Neural cell (in vitro differentiated cells): ENCODE measurements at regions not wholly inside any gene's neighbourhood (a gene's known extent, or its start where the extent isn't known, plus 50 kb on each side); places are given as distances from the start of the nearest gene placed in this dataset.

Source experiments
- H2AFZ ChIP-seq: fragments of 200-600, 300-800 bp; sonication (generic), shearing (Covaris generic); 2 replicates; pipeline ENCODE4 v1.6.0; 2014; ENCODE audit warnings: low read depth, mild to moderate bottlenecking, antibody characterized with exemption, low read length, moderate library complexity
- H3F3A ChIP-seq: fragments of 200-600 bp; shearing (Covaris generic); 2 replicates; pipeline ENCODE4 v1.6.1; 2016; ENCODE audit warnings: mild to moderate bottlenecking, moderate library complexity, mixed read lengths, antibody characterized with exemption, low read length; ENCODE audit not compliant: insufficient read depth, poor library complexity, severe bottlenecking
- H3K27ac ChIP-seq: fragments of 200-600, 300-800 bp; sonication (generic), shearing (Covaris generic); 2 replicates; pipeline ENCODE4 v1.5.1; 2014; ENCODE audit warnings: mild to moderate bottlenecking, low read length, moderate library complexity
- H3K27me3 ChIP-seq: fragments of 300-800, 200-600 bp; sonication (generic), shearing (Covaris generic); 2 replicates; pipeline ENCODE4 v1.6.0; 2014; ENCODE audit warnings: mild to moderate bottlenecking, low read depth, low read length, moderate library complexity; ENCODE audit not compliant: insufficient read depth
- H3K36me3 ChIP-seq: fragments of 300-800, 200-600 bp; sonication (generic), shearing (Covaris generic); 2 replicates; pipeline ENCODE4 v1.5.1; 2014; ENCODE audit warnings: mild to moderate bottlenecking, antibody characterized with exemption, low read length, moderate library complexity; ENCODE audit not compliant: insufficient read depth
- H3K4me2 ChIP-seq: fragments of 300-800, 200-600 bp; sonication (generic), shearing (Covaris generic); 2 replicates; pipeline ENCODE4 v1.6.0; 2014; ENCODE audit warnings: mild to moderate bottlenecking, low read length
- H3K4me3 ChIP-seq: fragments of 300-800, 200-600 bp; sonication (generic), shearing (Covaris generic); 2 replicates; pipeline ENCODE4 v1.5.1; 2014; ENCODE audit warnings: mild to moderate bottlenecking, low read length, moderate library complexity
- H3K79me2 ChIP-seq: fragments of 200-600 bp; shearing (Covaris generic); replicated peaks from 2 replicates; pipeline ENCODE4 v1.6.0; 2014; ENCODE audit warnings: mild to moderate bottlenecking, low read length, moderate library complexity; ENCODE audit not compliant: insufficient read depth
- H3K9ac ChIP-seq: fragments of 300-800, 200-600 bp; sonication (generic), shearing (Covaris generic); 2 replicates; pipeline ENCODE4 v1.6.1; 2016; ENCODE audit warnings: mild to moderate bottlenecking, low read length, mixed read lengths
- H3K9me2 ChIP-seq: fragments of 200-600 bp; shearing (Covaris generic); 2 replicates; pipeline ENCODE4 v1.6.1; 2016; ENCODE audit warnings: mild to moderate bottlenecking, low read length, mixed read lengths; ENCODE audit not compliant: insufficient read depth
- H3K9me3 ChIP-seq: fragments of 200-600, 300-800 bp; sonication (generic), shearing (Covaris generic); 2 replicates; pipeline ENCODE4 v1.6.1; 2016; ENCODE audit warnings: mild to moderate bottlenecking, mixed run types, low read length, moderate library complexity, mixed read lengths
- H4K20me1 ChIP-seq: fragments of 200-600 bp; shearing (Covaris generic); 2 replicates; pipeline ENCODE4 v1.6.1; 2016; ENCODE audit warnings: mild to moderate bottlenecking, mixed run types; ENCODE audit not compliant: insufficient read depth
- EP300 ChIP-seq: fragments of 450-650 bp; conservative IDR thresholded peaks from 2 replicates; pipeline ENCODE4 v1.6.1; 2014; ENCODE audit warnings: antibody characterized with exemption, mild to moderate bottlenecking, moderate library complexity; ENCODE audit not compliant: poor library complexity, severe bottlenecking
- EZH2 ChIP-seq: fragments of 200-600, 300-800 bp; shearing (Covaris generic), sonication (generic); IDR thresholded peaks from 2 replicates; pipeline ENCODE4 v1.6.1; 2014; ENCODE audit warnings: antibody characterized with exemption, low read length, borderline replicate concordance, mild to moderate bottlenecking; ENCODE audit not compliant: insufficient read depth, poor library complexity, severe bottlenecking
- MXI1 ChIP-seq: fragments of 450-650 bp; conservative IDR thresholded peaks from 2 replicates; pipeline ENCODE4 v1.6.1; 2014; ENCODE audit warnings: antibody characterized with exemption, mild to moderate bottlenecking; ENCODE audit not compliant: poor library complexity, severe bottlenecking
- POLR2AphosphoS5 ChIP-seq: IDR thresholded peaks from 2 replicates; pipeline ENCODE4 v1.6.1; 2012
- RAD21 ChIP-seq: fragments of 450-650 bp; conservative IDR thresholded peaks from 2 replicates; pipeline ENCODE4 v1.6.1; 2014; ENCODE audit warnings: antibody characterized with exemption, mild to moderate bottlenecking, moderate library complexity
- SMC3 ChIP-seq: fragments of 450-650 bp; conservative IDR thresholded peaks from 2 replicates; pipeline ENCODE4 v1.6.1; 2014; ENCODE audit warnings: antibody characterized with exemption, mild to moderate bottlenecking, moderate library complexity; ENCODE audit not compliant: poor library complexity
- TAF1 ChIP-seq: IDR thresholded peaks from 2 replicates; pipeline ENCODE4 v1.6.1; 2012; ENCODE audit warnings: low read depth
- TF ChIP-seq, protein P1 (sequence below): IDR thresholded peaks from 2 replicates; pipeline ENCODE4 v1.6.1; 2012; ENCODE audit warnings: borderline replicate concordance
- TF ChIP-seq, protein P2 (sequence below): fragments of 450-650 bp; IDR thresholded peaks from 2 replicates; pipeline ENCODE4 v1.5.1; 2014; ENCODE audit warnings: antibody characterized with exemption, mild to moderate bottlenecking, moderate library complexity; ENCODE audit not compliant: poor library complexity, severe bottlenecking

DNA sequence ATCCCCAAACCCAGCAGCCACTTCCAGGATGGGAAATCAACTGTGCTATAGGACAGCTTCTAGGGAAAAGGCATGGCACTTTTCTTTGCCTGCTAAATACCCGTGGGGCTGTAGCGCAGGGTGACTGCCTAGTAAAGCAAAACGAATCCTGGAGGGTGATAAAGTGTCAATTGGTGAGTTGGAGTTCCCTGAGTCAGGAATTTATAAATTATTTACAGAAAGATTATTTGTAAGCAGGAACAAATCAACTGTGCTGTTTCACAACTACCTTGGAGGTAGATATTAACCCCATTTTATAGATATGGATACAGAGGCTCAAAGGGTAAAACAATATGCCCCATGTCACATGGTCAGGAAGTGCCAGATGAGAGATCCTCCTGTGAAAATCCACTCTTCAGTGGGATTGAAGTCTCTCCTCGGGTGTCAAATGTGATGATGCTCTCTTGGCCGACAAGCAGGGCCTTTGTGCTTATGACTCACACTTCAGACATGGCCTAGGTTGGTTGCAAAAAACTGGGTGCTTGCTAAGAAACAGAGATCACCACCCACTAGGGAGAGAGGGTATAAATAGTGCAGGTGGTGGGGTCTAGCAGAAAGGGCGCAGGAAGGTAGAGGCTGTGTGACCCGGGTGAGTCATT, 383.2 kb upstream of the ZMIZ1 start:
- Histone ChIP-seq H3K9me3 (no peaks in the 10 kb centered on the region), H2AFZ (peak overlapping the region; percentile 57), H4K20me1 (no peaks in the 10 kb centered on the region), H3K9ac (peak overlapping the region; percentile 62), H3K79me2 (no peaks in the 10 kb centered on the region), H3K27ac (peak overlapping the region; percentile 71), H3K4me2 (no peak overlapping the region), H3K27me3 (no peaks in the 10 kb centered on the region), H3K4me3 (no peak overlapping the region), H3K36me3 (no peaks in the 10 kb centered on the region), H3K9me2 (no peaks in the 10 kb centered on the region), H3F3A (peaks cover 7% of the 10 kb centered on the region)
- TF ChIP-seq EZH2 (no peak), RAD21 (no peak), MXI1 (no peak), TAF1 (no peak)
- TF ChIP-seq, protein P1, sequence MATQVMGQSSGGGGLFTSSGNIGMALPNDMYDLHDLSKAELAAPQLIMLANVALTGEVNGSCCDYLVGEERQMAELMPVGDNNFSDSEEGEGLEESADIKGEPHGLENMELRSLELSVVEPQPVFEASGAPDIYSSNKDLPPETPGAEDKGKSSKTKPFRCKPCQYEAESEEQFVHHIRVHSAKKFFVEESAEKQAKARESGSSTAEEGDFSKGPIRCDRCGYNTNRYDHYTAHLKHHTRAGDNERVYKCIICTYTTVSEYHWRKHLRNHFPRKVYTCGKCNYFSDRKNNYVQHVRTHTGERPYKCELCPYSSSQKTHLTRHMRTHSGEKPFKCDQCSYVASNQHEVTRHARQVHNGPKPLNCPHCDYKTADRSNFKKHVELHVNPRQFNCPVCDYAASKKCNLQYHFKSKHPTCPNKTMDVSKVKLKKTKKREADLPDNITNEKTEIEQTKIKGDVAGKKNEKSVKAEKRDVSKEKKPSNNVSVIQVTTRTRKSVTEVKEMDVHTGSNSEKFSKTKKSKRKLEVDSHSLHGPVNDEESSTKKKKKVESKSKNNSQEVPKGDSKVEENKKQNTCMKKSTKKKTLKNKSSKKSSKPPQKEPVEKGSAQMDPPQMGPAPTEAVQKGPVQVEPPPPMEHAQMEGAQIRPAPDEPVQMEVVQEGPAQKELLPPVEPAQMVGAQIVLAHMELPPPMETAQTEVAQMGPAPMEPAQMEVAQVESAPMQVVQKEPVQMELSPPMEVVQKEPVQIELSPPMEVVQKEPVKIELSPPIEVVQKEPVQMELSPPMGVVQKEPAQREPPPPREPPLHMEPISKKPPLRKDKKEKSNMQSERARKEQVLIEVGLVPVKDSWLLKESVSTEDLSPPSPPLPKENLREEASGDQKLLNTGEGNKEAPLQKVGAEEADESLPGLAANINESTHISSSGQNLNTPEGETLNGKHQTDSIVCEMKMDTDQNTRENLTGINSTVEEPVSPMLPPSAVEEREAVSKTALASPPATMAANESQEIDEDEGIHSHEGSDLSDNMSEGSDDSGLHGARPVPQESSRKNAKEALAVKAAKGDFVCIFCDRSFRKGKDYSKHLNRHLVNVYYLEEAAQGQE, result no peak

DNA sequence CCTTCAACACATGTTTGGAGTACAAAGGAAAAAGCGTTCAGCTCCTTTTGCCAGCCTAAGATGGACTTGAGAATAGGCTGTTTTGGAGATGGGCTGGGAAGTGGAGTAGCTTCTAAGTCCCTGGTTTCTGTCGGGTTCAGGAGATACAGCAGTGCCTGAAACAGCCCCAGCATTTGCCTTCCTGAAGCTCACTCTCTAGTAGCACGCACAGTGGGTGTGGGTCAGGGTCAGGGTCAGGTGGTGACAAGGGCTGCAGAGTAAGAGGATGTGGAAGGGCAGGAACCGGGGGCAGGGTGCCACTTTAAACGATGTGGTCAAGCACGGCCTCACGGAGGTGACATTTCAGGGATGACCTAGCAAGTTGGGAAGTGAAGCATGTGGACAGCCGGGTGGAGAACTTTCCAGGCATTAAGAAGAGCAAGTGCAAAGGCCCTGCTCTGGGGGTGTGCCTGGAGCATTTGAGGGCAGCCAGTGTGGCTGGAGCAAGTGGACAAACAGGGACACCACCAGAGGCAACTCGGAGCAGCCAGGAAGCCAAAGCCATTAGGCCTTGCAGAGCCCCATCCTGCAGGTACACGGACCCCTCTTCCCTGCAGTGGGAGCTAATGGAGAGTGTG, 382.2 kb upstream of the ZMIZ1 start:
- Histone ChIP-seq H3K27ac (no peak overlapping the region), H3K9ac (no peak overlapping the region), H3K4me3 (no peak overlapping the region), H3K4me2 (no peak overlapping the region), H3K9me2 (no peaks in the 10 kb centered on the region), H2AFZ (no peak overlapping the region), H3K9me3 (no peaks in the 10 kb centered on the region), H3K27me3 (no peaks in the 10 kb centered on the region), H4K20me1 (no peaks in the 10 kb centered on the region), H3F3A (peaks cover 7% of the 10 kb centered on the region), H3K36me3 (no peaks in the 10 kb centered on the region), H3K79me2 (no peaks in the 10 kb centered on the region)
- TF ChIP-seq TAF1 (no peak), EP300 (no peak), RAD21 (no peak), EZH2 (no peak), MXI1 (no peak), SMC3 (no peak), POLR2AphosphoS5 (no peak)
- TF ChIP-seq, protein P2, sequence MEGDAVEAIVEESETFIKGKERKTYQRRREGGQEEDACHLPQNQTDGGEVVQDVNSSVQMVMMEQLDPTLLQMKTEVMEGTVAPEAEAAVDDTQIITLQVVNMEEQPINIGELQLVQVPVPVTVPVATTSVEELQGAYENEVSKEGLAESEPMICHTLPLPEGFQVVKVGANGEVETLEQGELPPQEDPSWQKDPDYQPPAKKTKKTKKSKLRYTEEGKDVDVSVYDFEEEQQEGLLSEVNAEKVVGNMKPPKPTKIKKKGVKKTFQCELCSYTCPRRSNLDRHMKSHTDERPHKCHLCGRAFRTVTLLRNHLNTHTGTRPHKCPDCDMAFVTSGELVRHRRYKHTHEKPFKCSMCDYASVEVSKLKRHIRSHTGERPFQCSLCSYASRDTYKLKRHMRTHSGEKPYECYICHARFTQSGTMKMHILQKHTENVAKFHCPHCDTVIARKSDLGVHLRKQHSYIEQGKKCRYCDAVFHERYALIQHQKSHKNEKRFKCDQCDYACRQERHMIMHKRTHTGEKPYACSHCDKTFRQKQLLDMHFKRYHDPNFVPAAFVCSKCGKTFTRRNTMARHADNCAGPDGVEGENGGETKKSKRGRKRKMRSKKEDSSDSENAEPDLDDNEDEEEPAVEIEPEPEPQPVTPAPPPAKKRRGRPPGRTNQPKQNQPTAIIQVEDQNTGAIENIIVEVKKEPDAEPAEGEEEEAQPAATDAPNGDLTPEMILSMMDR, result no peak
- TF ChIP-seq, protein P1, result no peak
